A673 (cell line): ENCODE measurements at regions not wholly inside any gene's neighbourhood (a gene's known extent, or its start where the extent isn't known, plus 50 kb on each side); places are given as distances from the start of the nearest gene placed in this dataset.

Experiments used
- EZH2 ChIP-seq: fragments of 200-600 bp; sonication (generic); IDR thresholded peaks from 2 replicates; pipeline ENCODE4 v1.6.1; 2017; ENCODE audit warnings: borderline replicate concordance, low read depth, mild to moderate bottlenecking, mixed read lengths, antibody characterized with exemption, low read length; ENCODE audit not compliant: poor library complexity, severe bottlenecking
- TF ChIP-seq, protein P1 (sequence below): fragments of 300-800, 200-600 bp; sonication (generic); conservative IDR thresholded peaks from 2 replicates; pipeline ENCODE4 v1.5.1; 2017; ENCODE audit warnings: low read depth, mild to moderate bottlenecking, antibody characterized with exemption, low read length, moderate library complexity, mixed read lengths

DNA sequence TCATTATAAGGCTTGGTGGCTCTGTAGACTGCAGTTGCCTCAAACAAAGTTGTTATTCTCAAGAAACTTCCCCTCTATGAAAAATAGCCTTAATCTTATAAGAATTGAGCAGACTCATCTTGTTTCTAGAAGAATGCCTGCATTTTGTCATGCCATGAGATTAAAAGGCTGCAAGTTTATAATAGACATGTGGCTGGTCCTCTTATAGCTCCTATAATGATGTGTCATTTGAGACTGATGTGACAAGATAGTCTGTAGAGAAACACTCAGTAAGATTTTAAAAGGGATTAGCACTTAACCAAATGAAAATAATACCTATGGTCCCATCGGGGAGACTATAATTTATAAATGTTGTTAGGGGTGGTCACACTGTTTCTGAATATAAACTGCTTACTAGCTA lies 312.5 kb downstream of the OXSM start:
- no peak for TF ChIP-seq EZH2
- TF ChIP-seq, protein P1, sequence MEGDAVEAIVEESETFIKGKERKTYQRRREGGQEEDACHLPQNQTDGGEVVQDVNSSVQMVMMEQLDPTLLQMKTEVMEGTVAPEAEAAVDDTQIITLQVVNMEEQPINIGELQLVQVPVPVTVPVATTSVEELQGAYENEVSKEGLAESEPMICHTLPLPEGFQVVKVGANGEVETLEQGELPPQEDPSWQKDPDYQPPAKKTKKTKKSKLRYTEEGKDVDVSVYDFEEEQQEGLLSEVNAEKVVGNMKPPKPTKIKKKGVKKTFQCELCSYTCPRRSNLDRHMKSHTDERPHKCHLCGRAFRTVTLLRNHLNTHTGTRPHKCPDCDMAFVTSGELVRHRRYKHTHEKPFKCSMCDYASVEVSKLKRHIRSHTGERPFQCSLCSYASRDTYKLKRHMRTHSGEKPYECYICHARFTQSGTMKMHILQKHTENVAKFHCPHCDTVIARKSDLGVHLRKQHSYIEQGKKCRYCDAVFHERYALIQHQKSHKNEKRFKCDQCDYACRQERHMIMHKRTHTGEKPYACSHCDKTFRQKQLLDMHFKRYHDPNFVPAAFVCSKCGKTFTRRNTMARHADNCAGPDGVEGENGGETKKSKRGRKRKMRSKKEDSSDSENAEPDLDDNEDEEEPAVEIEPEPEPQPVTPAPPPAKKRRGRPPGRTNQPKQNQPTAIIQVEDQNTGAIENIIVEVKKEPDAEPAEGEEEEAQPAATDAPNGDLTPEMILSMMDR = no peak
